NCI-H446 (cell line): ENCODE measurements at regions not wholly inside any gene's neighbourhood (a gene's known extent, or its start where the extent isn't known, plus 50 kb on each side); places are given as distances from the start of the nearest gene placed in this dataset.
"Not testable (repeated sequence)": the region's sequence is repeated elsewhere in the genome, so short reads cannot be mapped to it uniquely, and the experiment has no call there.

Experiments used
- DNase-seq, 2 experiments: peaks; one replicate each; lab custom pipeline; 2025; lab: John Stamatoyannopoulos, UW

- DNase-seq = no peak
Measured at GRCh38 chr1:164433141-164433817, 125.7 kb upstream of the PBX1 start.

- DNase-seq = no peak
Measured at GRCh38 chr1:164433818-164434170, 125.2 kb upstream of the PBX1 start.

GRCh38 chr1:164440232-164440631, 118.8 kb upstream of the PBX1 start:
- peak in 1 of 2 experiments; percentile 53 for DNase-seq

DNA sequence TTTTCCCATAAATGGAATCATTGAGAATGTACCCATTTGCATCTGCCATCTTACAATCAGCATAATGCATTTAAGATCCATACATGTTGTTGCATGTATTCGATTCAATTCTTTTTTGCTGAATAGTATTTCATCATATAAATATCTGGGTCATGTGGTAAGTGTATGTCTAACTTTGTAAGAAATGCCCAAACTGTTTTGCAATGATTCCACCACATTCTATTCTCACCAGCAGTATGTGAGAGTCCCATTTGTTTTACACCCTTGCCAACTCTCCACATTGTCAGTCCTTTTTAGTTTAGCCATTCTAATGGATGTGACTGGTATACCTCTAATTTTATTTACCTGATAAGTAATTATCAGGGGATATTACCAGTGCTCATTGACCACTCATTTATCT, 115.8 kb upstream of the PBX1 start:
- DNase-seq = no peak

- no peak for DNase-seq
Measured at GRCh38 chr1:164443836-164444235, 115.1 kb upstream of the PBX1 start.

- no peak for DNase-seq
Measured at GRCh38 chr1:164446020-164446419, 113.0 kb upstream of the PBX1 start.

DNA sequence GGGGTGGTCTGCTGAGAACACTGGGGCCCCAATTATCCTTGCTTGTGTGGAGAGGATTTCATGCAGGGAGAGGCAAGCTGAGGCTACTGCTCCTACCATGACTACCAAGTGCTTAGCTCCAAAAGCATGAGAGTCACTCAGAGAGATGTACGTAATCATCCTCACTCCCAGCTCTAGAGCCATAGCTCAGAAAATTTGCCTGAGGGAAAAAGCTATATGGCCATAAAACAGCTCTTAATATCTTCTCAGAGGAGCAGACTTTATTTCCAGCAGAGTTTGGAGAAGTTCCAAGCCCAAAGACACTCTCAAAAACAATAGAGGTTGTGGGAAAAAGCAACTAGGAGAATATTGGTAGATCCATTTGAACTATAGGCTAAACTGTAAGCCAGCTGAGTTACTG, 106.4 kb upstream of the PBX1 start:
- no peak for DNase-seq

GRCh38 chr1:164456272-164456671, 102.7 kb upstream of the PBX1 start:
- no peak for DNase-seq

DNA sequence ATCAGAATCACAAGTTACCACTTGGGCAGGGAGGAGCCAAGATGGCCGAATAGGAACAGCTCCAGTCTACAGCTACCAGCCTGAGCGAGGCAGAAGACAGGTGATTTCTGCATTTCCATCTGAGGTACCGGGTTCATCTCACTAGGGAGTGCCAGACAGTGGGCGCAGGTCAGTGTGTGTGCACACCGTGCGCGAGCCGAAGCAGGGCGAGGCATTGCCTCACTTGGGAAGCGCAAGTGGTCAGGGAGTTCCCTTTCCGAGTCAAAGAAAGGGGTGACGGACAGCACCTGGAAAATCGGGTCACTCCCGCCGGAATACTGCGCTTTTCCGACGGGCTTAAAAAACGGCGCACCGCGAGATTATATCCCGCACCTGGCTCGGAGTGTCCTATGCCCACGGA, 99.8 kb upstream of the PBX1 start:
- DNase-seq = not testable (repeated sequence)

GRCh38 chr1:164466001-164466421, 93.0 kb upstream of the PBX1 start:
- no peak for DNase-seq

DNA sequence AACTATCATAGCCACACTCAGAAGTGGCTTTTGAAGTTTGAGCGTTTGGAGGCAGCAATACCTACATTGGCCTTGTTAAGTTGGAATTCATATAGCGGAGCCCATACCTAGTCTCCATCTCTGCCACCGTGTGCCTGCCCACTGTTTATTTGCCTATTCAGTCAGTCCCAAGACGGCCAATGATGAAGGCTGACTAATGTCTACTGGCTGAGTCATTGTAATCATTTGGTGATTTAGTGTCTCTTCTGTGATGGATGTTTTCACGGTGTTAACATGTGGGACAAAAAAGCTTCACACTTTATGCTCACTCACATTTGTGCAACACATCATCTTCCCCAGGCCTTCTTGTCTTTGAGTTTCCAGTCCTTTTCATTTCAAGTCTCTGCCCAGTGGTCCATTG, 92.6 kb upstream of the PBX1 start:
- no peak for DNase-seq

GRCh38 chr1:164470996-164471395, 88.0 kb upstream of the PBX1 start:
- no peak for DNase-seq

GRCh38 chr1:164472841-164473240, 86.1 kb upstream of the PBX1 start:
- DNase-seq = no peak

- DNase-seq = no peak
Measured at GRCh38 chr1:164473544-164473943, 85.4 kb upstream of the PBX1 start.

DNA sequence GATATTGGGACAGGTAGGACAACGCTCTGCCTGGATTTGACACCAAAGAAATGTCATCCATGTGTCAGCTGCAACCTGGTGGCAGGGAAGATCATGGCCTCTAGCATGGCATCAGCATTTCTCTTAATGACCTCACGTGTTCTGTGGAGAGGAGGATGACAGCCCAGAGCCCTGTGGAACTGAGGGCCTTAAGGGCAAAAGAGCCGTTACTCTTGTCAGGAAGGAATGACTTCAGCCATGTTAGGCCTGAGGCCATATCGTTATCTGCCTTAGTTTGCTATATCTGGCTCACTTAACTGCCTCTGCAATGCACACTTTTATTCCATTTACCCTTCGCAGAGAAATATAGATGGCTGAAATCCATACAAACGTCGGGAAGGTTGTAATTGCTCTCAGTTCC, 83.2 kb upstream of the PBX1 start:
- DNase-seq = no peak

GRCh38 chr1:164477343-164477742, 81.6 kb upstream of the PBX1 start:
- no peak for DNase-seq

- no peak for DNase-seq
Measured at GRCh38 chr1:164479242-164479641, 79.7 kb upstream of the PBX1 start.

- no peak for DNase-seq
Measured at GRCh38 chr1:164480285-164480907, 78.6 kb upstream of the PBX1 start.

DNA sequence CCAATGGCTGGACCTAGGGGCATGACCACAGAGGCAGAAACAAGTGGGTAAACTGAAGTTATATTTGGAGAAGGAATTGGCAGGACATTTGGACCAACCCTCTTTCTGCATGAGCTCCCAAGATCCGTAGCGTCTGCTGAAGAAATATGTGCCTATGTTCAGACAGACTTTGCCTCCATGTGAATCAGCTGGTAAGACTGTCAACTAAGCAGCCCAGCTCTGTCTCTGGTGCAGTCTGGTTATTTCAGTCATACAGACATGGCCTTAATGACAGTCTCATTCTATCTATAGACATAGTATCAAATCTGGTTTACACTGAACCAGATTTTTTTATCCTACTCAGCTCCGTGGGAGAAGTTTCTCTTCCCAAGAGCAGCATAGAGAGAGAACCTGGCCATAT, 63.1 kb upstream of the PBX1 start:
- DNase-seq = no peak

DNA sequence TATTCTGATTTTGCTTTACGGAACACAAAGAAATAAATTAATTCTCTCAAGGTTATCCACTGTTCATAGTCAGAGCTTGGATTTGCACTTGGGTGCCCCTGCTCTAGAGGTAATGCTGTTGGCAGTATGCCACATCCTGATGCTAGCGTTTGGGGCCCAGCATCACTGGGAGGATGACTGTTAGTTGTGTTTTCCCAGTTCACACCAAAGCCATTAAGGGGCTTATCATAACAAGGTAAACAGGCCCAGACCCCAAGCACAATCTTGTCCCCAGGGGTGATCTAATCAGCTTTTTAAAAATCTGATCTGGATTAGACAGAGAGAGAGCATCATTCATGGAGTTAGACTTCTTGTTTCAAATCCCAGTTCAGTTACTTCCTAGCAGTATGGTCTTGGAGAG, 60.2 kb upstream of the PBX1 start:
- no peak for DNase-seq

DNA sequence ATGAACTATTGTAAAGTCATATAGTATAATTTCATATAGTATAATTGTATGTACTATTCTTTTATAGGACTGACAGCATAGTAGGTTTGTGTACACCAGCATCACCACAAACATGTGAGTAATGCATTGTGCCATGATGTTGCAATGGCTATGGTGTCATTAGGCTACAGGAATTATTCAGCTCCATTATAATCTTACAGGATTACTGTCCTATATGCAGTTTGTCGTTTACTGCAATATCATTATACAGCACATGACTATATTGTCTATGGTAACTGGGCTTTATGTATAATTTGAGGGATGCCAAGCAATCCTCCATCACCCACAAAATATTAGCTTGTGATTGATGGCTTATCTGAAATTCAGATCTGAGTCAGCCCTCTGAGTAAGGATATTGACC, 54.2 kb upstream of the PBX1 start:
- no peak for DNase-seq
